Activated CD4-positive, CD25-positive, alpha-beta regulatory T cell treated with anti-CD3 and anti-CD28 coated beads, Interleukin-2, amount 50 U/mL, for 72 hours (primary cell): ENCODE measurements at regions not wholly inside any gene's neighbourhood (a gene's known extent, or its start where the extent isn't known, plus 50 kb on each side); places are given as distances from the start of the nearest gene placed in this dataset.

Experiments
- DNase-seq: peaks from one replicate; pipeline ENCODE4 v3.0.0; 2021

DNA sequence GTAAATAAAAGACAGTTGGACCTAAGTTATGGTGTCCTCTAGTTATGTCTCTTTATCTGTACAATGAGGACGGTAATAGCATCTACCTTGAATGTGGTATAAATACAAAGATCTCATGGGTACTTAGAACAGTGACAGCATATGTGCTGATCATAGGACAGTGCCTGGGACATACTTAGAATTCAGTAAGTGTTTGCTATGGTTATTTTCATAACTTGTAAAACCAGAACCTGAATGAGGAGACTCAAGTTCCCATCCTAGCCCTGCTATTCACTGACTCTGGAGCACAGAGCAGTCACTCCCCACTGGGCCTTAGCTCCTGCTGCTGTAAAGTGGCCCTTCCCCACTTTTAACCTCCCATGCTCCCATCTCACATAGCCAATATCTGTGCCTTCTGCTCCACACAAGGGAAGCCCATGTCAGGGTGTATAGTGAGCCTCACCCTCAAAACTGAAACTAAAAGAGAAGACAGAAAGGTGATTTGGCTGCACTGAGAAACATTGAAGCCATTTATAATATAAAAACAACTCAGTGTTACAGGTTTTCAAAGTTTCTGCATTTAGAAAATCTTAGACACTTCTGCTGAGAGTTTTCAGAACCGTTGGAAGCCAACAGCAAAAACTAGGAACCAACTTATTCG lies 225.4 kb upstream of the UBE2E2 start:
- DNase-seq = no peak

- DNase-seq = no peak
Observed at GRCh38 chr3:22979581-22979980, 223.5 kb upstream of the UBE2E2 start.

DNA sequence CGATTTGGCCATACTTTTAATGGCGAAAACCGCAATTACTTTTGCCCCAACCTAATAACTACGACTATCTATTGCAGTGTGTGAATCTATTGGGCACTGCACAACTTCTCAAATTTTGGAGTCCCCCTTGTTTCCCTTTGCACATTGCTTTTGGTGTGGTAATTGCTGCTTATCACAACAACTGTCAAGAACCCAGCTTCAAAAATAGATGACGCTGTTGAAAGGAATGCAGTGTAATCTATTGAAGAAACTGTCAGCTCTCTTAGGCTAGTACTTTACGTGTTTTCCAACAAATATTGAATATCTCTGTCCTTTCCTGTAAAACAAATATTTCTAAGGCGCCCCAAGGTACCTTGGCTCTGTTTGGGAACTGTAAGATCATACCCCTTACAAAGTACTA lies 222.8 kb upstream of the UBE2E2 start:
- DNase-seq = no peak

DNA sequence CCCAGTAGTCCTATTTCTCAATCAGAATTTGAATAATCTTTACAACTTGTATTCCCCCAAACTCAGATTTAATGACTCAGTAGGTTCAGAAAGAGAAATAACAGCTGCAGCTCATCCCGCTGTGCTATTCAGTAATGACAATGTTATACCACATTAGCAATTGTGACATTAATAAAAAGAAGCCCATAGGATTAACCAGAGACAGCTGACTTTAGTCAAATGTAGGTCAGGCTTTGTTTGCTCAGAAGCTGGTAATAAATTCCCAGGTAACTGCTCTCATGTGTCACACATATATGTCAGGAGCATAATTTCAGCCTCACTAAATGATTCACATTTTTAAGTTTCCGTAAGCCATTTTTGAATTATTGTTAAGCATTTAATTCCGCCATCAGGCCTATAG lies 222.0 kb upstream of the UBE2E2 start:
- DNase-seq = no peak

- no peak for DNase-seq
Observed at GRCh38 chr3:22981861-22982260, 221.3 kb upstream of the UBE2E2 start.

GRCh38 chr3:22982981-22983587 lies 220.0 kb upstream of the UBE2E2 start:
- DNase-seq = no peak

DNA sequence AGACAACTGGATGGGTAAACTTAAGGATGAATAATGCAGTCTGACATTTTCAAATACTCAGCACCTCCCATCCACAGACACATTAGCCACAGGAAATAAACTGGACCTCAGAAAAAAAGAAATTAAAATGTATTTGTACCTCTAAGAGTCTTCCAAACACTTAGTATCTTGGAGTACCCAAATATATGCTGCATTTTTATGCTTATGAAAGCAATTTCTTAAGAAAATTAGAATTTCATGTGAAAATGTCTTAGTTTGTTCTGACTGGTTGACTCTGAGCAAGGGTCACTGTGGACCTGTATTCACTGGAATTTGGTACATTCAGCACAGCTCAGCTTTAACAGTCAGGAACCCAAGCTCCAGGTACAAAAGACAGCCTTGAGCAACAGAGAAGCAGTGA lies 216.2 kb upstream of the UBE2E2 start:
- no peak for DNase-seq

GRCh38 chr3:22988566-22988965 lies 214.6 kb upstream of the UBE2E2 start:
- no peak for DNase-seq

DNA sequence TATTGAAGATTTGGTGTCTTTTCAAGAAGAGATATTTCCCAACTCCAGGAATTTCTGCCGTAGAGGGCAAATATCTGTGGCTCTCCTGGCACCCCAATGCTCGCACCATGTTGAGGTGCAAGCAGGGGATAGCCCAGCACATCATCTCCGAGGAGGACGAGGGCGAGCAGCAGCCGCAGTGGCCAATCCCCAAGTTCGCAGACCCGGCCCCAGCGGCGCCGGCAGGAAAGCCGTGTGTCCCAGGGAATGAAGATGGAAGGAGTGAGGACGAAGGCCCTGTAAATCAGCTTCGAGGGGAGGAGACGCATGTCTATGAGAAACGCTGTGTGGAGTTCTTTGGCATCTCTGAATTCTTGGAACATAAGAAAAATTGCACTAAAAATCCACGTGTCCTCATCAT lies 213.4 kb upstream of the UBE2E2 start:
- no peak for DNase-seq

DNA sequence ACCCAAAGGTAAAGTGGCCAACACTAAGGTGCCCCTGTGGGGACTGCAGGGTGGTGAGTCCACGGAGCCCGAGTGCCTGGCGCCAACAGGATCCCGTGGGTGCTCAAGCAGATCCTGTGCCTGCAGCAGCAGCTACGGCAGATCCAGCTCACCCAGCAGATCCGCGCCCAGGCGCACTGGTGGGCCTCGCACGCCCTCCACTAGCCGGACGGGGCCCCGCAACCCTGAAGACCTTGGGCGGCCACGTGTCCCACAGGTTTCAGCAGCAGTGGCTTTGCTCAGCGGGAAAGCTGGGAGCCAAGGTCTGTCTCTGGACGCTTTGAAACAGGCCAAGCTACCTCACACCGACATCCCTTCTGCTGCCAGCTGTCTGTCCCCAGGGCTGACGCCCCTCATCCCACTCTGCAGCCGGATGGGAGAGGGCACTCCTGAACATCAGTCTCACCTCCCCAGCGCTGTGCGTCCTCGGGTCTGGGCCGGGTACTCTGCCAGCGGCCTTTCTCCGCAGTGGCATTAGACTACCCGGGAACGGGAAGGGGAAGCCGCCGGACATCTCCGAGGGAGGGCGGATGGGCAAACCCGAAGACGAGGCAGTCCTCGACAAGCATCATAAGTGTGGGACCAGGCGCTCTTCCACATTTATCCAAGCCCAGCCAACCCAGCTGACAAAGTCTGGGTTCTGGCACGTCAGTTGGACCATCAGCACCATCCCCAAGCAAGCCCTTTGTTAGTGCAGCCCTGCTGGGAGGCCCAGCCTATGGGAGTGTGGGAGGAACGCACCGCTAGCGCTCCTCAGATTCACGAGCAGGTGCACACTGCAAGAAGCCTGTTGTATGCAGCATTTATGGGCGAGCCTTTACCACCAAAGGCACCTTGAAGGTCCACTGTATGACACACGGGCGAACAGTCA lies 212.6 kb upstream of the UBE2E2 start:
- no peak for DNase-seq

GRCh38 chr3:22994781-22995180 lies 208.3 kb upstream of the UBE2E2 start:
- no peak for DNase-seq

DNA sequence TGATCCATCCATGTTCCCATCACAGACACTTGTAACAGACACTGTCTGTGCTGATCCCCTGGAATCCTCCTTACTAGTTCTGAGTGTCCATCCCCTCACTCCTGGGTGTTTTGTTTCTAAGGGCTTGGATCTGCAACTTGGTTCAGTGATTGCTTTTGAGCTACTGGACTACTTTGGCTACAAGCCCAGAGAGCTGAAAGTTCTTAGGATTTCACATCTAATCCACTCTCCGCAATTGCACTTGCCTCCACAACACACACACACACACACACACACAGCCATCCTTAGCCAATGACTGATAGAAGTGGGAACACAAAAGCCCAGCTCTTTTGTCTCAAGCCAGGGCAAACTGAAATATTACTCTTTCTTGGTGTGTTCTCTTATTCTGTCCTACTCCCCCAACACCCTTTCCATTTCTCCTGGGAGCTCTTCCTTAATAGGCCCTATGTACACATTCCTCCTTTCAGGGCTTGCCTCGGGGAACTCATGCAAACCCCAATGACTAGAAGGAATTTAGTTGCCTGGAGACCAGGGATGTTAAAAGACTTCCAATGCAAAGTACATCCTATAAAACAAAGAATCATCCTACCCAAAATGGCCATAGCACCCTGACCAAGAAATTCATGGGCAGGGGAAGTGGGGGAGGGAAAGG lies 206.1 kb upstream of the UBE2E2 start:
- no peak for DNase-seq

- DNase-seq = no peak
Observed at GRCh38 chr3:23000371-23000770, 202.8 kb upstream of the UBE2E2 start.

DNA sequence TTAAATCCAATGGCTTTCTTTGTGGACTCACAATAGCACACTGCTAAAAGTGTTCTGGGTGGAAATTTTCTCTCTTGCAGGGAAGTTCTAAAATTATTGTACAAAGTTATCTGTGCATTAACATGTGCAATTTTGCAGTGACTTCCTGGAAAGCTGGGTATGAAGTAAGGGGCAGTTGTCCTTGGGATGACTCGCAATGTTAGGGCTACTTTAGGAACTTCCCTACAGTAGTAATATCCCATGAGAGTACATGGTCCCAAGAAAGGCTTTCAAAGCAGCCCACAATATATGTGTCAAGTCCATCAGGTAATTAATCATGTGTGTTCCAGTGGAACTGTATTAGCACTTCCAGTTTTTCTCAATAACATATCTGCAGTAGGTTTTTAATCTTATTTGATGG lies 201.0 kb upstream of the UBE2E2 start:
- DNase-seq = no peak

DNA sequence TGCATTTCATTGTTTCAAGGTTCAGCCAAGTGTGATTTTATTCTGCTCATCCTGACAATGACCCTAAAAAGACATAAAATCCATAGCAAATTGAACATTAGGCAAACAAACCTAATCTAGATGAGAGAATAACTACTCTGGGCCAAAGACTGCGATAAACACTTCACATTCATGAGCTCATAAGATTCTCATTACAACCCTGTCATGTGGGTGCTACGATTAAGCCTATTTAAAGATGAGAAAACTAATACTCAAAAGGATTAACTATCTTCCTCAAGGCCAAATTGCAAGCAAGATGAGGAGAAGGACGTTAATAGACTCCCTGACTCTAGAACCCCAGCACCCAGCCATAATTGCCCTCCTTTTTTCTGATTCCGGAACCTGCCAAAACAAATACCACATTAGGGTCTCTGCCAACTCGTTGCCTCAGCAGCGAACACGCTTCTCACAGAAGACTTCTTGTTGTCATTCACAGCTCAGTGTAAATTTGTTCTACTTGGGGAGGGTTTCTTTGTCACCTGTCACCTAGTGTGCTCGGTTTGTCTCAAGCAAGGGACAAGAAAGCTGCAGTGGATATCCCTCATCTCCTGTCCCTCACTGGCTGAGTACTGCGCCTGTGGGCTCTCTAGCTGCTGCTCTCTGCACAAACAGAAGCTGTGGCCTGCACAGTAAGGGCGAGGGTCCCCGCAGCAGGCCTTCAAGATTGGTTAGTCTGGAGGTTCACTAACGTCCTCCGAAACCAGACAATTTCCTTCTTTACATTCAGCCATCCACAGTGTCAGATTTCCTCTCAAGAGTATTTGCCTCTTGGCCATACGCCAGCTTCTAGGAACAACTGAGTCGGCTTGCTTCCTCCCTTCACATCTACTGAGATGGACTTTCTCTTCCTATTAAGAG lies 200.0 kb upstream of the UBE2E2 start:
- no peak for DNase-seq

GRCh38 chr3:23003733-23004046 lies 199.4 kb upstream of the UBE2E2 start:
- no peak for DNase-seq

DNA sequence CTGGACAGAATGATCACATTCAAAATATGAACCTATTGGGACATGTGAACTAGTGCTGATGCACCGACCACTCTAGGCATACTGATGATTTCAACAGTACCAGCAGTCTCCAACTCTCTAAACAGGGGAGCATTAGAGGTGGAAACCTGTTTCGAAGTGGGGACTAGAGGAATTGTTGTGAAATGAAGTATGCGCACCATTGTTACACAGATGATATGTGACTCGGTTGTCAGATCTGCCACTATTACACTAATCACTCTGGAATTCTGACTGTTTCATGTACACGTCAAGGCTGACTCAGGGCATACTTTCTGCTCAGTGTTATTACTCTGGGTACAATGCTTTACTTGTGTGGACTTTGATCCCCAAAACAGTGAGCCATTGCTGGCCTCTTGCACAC lies 198.2 kb upstream of the UBE2E2 start:
- DNase-seq = no peak

GRCh38 chr3:23017801-23018200 lies 185.3 kb upstream of the UBE2E2 start:
- DNase-seq = no peak

DNA sequence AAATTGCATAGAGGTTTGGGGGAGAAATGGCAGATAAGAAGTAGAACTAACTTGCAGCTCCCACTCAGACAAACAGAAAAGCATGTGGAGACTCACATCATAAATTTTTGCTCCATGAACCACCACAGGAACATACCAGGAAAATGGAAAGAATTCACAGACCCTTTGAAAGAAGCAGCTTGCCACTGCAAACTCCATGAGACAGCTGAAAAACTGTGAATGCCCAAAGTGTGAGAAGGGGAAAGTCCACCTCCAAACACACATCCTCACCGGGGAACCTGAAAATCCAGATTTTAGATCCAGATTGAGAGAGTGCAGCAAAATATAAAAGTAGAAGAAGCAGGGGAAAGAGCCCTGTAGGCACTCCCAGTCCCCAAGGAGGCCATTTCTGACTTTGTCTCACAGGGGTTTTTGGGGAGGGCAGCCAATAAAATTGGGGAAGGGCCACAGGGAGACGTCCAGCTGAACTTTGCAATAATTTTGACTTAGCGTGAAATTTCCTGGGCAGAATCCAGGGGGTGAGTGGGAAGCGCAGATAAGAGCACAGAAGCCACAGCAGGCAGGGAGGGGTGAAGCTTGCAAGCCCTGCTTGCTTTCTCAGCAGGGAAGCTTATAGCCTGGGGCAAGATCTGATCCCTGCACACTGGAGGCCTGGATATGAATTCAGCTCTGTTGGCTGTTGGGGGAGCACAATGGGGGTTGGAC lies 183.4 kb upstream of the UBE2E2 start:
- DNase-seq = no peak

DNA sequence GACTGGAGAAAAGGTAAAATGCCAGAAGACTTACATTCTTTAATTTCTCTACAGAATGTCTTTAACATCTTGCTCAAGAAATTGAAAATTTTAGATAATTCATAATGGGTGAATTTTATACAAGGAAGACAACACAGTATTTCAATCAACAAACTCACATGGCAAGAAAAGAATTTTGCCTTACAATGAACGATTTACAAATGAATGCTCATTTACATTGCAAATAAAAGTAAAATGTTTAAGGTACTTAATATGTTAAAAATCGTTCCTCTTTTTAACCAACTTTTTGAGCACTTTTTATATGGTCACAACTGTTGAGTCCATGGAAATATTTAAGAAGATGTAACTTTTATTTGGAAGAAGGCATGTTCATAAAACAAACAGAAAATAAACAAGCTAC lies 174.8 kb upstream of the UBE2E2 start:
- no peak for DNase-seq

GRCh38 chr3:23029001-23029400 lies 174.1 kb upstream of the UBE2E2 start:
- no peak for DNase-seq
